Testis (tissue), 2 donors: ENCODE measurements at regions not wholly inside any gene's neighbourhood (a gene's known extent, or its start where the extent isn't known, plus 50 kb on each side); places are given as distances from the start of the nearest gene placed in this dataset.

Source experiments
- DNase-seq: peaks from one replicate; pipeline ENCODE4 v3.0.0-alpha.2; 2019
- H3K27ac ChIP-seq, 2 donors: fragments of 200-600 bp; sonication (generic); one replicate each; pipeline ENCODE4 v1.5.1; 2019
- H3K27me3 ChIP-seq: fragments of 200-600 bp; sonication (generic); one replicate; pipeline ENCODE4 v1.5.1; 2019
- H3K36me3 ChIP-seq: fragments of 200-600 bp; sonication (generic); one replicate; pipeline ENCODE4 v1.5.1; 2017; ENCODE audit warnings: low read depth; ENCODE audit errors: missing control alignments
- H3K4me1 ChIP-seq: fragments of 200-600 bp; sonication (generic); one replicate; pipeline ENCODE4 v1.5.1; 2019
- H3K4me3 ChIP-seq, 2 donors: fragments of 200-600 bp; sonication (generic); one replicate each; pipeline ENCODE4 v1.5.1; 2017 to 2019
- H3K9me3 ChIP-seq: fragments of 200-600 bp; sonication (generic); one replicate; pipeline ENCODE4 v1.5.1; 2017
- POLR2A ChIP-seq: fragments of 450-650 bp; IDR thresholded peaks from one replicate; pipeline ENCODE4 v1.6.1; 2017; ENCODE audit warnings: antibody characterized with exemption, mild to moderate bottlenecking, moderate library complexity
- WGBS, 2 donors: methylation state at CpG; one replicate each; pipeline ENCODE4 v1.1.5; 2018; 5-methylcytosine and 5-hydroxymethylcytosine counted together
- intact Hi-C: fragments of 100-400 bp; cut with DNase I; formaldehyde crosslinking; loops from one replicate; pipeline ENCODE4 v1.15.1; 2023; ENCODE audit warnings: low total_unique reads
- TF ChIP-seq, protein P1 (sequence below), 3 experiments: fragments of 450-650 bp in 2 of 3; fragments of 200-600 bp in 1 of 3; sonication (generic) in 1 of 3; IDR thresholded peaks; one replicate each; pipeline ENCODE4 v1.5.1; 2016 to 2019; ENCODE audit warnings: antibody characterized with exemption in 3 of 3, mild to moderate bottlenecking in 2 of 3, moderate library complexity in 1 of 3

GRCh38 chr2:107064750-107065149 lies 178.8 kb upstream of the ST6GAL2 start:
- Histone ChIP-seq H3K4me1 (peaks cover 15% of the 10 kb centered on the region), H3K36me3 (no peaks in the 10 kb centered on the region), H3K4me3 (no peak overlapping the region), H3K9me3 (no peaks in the 10 kb centered on the region), H3K27ac (peak overlapping the region in 1 of 2 donors; percentile 7), H3K27me3 (no peaks in the 10 kb centered on the region)
- 73 to 77% methylated on average over 6 of the region's 6 CpGs for WGBS, 2 donors
- no peak for DNase-seq
- intact Hi-C loops = no loop called here
- TF ChIP-seq POLR2A = no peak
- TF ChIP-seq, protein P1, sequence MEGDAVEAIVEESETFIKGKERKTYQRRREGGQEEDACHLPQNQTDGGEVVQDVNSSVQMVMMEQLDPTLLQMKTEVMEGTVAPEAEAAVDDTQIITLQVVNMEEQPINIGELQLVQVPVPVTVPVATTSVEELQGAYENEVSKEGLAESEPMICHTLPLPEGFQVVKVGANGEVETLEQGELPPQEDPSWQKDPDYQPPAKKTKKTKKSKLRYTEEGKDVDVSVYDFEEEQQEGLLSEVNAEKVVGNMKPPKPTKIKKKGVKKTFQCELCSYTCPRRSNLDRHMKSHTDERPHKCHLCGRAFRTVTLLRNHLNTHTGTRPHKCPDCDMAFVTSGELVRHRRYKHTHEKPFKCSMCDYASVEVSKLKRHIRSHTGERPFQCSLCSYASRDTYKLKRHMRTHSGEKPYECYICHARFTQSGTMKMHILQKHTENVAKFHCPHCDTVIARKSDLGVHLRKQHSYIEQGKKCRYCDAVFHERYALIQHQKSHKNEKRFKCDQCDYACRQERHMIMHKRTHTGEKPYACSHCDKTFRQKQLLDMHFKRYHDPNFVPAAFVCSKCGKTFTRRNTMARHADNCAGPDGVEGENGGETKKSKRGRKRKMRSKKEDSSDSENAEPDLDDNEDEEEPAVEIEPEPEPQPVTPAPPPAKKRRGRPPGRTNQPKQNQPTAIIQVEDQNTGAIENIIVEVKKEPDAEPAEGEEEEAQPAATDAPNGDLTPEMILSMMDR (IDR thresholded peaks at IDR 0.05) = no peak

DNA sequence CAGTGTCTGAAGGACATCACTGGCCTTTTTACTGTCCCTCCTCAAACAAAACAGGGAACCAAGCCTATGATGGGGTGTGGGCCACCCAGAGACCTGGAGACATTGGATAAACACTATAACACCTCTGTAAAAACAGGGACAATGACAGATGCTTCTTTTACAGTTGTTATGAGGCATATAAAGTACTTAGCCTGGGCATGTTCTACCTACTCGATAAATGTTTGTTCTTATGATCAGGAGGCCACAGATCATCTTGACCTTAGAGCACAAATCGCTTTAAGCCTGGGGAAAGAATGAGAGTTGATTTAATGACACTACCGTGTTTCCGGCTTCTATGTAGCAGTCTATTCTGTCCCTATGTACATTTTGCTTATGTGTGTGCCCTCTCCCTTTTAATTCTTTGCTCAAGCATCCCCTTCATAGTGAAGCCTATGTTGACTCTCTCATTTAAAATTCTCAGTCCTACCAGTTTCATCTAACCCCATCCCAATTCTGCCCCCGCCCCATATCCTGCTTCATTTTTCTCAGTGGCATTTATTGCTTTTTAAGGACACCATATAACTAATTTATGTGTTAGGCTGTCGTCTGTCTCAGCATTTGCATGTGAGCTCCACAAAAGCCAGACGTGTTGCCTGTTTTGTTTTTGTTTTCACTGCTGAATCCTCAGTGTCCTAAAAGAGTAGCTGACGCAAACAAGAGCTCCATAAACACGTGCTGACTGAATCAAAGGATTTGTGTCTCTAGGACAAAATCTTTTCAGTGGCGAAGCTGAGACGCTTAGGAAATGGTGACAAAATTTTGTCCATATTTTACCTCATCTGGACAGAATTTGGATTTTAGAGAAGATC lies 182.3 kb upstream of the ST6GAL2 start:
- Histone ChIP-seq H3K27me3 (no peaks in the 10 kb centered on the region), H3K36me3 (no peaks in the 10 kb centered on the region), H3K9me3 (no peaks in the 10 kb centered on the region), H3K4me1 (peaks cover 9% of the 10 kb centered on the region), H3K27ac (no peak overlapping the region), H3K4me3 (no peak overlapping the region)
- no peak for DNase-seq
- 84 to 88% methylated on average over 11 of the region's 11 CpGs for WGBS, 2 donors
- no peak for TF ChIP-seq POLR2A
- TF ChIP-seq, protein P1 (IDR thresholded peaks at IDR 0.05) = no peak
- intact Hi-C loops = no loop called here

- DNase-seq = no peak
- intact Hi-C loops = no loop called here
- 82 to 83% methylated on average over 2 of the region's 2 CpGs for WGBS, 2 donors
- H3K36me3 ChIP-seq = no peaks in the 10 kb centered on the region
- no peak for TF ChIP-seq POLR2A
- TF ChIP-seq, protein P1 (IDR thresholded peaks at IDR 0.05) = no peak
- no peak overlapping the region for H3K27ac ChIP-seq
- H3K27me3 ChIP-seq = no peaks in the 10 kb centered on the region
- H3K9me3 ChIP-seq = no peaks in the 10 kb centered on the region
- H3K4me1 ChIP-seq = no peaks in the 10 kb centered on the region
- no peak overlapping the region for H3K4me3 ChIP-seq
These were observed 183.9 kb upstream of the ST6GAL2 start for GRCh38 chr2:107069890-107070289.

DNA sequence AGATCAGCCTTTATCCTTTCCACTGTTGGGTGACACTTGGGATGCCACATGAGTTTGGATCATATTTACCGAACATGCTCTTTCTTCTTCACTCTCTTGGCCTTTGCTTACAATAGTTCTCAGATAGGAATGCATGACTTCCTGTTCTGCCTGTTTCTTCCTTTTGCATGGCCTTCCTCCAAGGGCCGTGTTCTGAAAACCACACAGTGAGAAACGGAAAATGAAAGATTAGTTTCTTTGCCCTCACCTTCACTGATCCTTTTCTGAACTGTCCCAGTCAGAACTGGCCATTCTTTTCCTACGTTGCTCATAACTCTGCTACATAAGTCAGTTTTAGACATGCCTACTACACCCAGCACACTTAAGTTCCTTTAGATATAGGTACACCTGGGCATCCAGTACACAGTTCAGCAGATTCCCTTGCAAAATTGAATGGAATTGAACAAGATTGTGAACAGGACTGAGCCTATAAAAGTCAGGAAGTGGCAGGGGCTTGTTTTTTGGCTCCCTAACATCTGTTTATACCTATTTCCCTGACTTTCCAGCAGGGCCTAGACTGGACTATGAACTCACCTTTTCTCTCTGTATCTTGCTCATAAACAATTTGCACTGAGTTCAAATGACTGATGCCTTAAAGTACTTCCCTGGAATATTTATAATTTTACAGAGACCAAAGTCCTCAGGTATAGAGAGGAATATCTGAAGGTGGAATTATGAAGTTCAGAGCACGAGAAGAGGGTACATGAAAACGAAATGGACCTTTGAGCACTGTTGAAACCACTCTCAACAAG lies 186.4 kb upstream of the ST6GAL2 start:
- no peak for TF ChIP-seq POLR2A
- TF ChIP-seq, protein P1 (IDR thresholded peaks at IDR 0.05) = no peak
- H3K27me3 ChIP-seq = no peaks in the 10 kb centered on the region
- no peaks in the 10 kb centered on the region for H3K4me1 ChIP-seq
- no peaks in the 10 kb centered on the region for H3K36me3 ChIP-seq
- H3K4me3 ChIP-seq = no peak overlapping the region
- DNase-seq = no peak
- no peaks in the 10 kb centered on the region for H3K9me3 ChIP-seq
- WGBS, 2 donors = 63 to 64% methylated on average over 6 of the region's 6 CpGs
- H3K27ac ChIP-seq = no peak overlapping the region
- intact Hi-C loops = no loop called here
